ENCODE measurements at regions not wholly inside any gene's neighbourhood (a gene's known extent, or its start where the extent isn't known, plus 50 kb on each side); places are given as distances from the start of the nearest gene placed in this dataset.

DNA sequence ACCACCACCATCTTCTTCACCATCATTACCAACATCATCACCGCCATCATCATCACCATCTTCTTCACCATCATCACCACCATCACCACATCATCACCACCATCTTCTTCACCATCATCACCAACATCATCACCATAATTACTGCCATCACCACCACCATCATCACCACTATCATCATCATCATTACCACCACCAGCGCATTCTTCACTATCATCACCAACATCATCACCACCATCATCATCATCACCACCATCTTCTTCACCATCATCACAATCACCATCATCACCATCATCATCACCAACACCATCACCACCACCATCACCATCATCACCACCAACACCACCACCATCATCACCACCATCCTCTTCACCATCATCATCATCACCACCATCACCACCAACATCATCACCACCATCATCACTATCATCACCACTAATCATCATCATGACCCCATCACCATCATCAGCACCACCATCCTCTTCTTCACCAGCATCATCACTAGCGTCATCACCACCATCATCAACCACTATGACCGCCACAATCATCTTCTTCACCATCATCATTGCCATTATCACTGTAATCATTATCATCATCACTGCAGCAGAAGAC is 303.8 kb downstream of the CTTN start:
- TF ChIP-seq, protein P1, sequence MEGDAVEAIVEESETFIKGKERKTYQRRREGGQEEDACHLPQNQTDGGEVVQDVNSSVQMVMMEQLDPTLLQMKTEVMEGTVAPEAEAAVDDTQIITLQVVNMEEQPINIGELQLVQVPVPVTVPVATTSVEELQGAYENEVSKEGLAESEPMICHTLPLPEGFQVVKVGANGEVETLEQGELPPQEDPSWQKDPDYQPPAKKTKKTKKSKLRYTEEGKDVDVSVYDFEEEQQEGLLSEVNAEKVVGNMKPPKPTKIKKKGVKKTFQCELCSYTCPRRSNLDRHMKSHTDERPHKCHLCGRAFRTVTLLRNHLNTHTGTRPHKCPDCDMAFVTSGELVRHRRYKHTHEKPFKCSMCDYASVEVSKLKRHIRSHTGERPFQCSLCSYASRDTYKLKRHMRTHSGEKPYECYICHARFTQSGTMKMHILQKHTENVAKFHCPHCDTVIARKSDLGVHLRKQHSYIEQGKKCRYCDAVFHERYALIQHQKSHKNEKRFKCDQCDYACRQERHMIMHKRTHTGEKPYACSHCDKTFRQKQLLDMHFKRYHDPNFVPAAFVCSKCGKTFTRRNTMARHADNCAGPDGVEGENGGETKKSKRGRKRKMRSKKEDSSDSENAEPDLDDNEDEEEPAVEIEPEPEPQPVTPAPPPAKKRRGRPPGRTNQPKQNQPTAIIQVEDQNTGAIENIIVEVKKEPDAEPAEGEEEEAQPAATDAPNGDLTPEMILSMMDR (conservative IDR thresholded peaks at IDR 0.05), result no peak
- no peak for TF ChIP-seq EZH2 (IDR thresholded peaks at IDR 0.05; ENCODE audit: low read depth)
